ENCODE measurements at regions not wholly inside any gene's neighbourhood (a gene's known extent, or its start where the extent isn't known, plus 50 kb on each side); places are given as distances from the start of the nearest gene placed in this dataset.

DNA sequence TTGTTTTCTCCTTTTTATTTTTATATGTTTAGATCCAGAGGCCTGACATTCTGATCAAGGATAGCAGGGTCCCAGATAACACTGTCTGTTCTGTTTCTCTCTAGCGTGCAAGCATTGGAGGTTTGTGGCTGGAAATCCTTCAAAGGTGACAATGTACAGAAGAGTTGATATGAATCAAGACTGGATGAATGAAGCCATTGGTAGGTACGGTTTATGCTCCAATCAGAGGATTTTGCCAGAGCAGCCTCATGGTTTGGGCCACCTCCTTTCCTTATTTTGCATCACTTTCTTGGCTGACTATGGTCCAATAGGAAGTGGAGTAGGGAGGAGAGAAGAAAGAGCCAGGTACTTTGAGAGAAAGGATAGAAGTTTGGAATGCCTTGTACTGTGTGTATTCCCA is 484.8 kb upstream of the JAG1 start:
- no peaks in the 10 kb centered on the region for H3K27me3 ChIP-seq
- peaks cover 0 to 15% (median 0%) of the 10 kb centered on the region in 3 donors for H3K4me1 ChIP-seq
- H3K36me3 ChIP-seq = no peaks in the 10 kb centered on the region
- 64 to 80% methylated on average over 2 of the region's 2 CpGs for WGBS, 2 donors (ENCODE audit: low coverage in 1 of 2)
- no peak overlapping the region for H3K27ac ChIP-seq
- TF ChIP-seq POLR2A (IDR thresholded peaks at IDR 0.05) (no peak), POLR2AphosphoS5 (IDR thresholded peaks at IDR 0.05) (no peak), EP300 (IDR thresholded peaks at IDR 0.05) (no peak)
- TF ChIP-seq, protein P1, sequence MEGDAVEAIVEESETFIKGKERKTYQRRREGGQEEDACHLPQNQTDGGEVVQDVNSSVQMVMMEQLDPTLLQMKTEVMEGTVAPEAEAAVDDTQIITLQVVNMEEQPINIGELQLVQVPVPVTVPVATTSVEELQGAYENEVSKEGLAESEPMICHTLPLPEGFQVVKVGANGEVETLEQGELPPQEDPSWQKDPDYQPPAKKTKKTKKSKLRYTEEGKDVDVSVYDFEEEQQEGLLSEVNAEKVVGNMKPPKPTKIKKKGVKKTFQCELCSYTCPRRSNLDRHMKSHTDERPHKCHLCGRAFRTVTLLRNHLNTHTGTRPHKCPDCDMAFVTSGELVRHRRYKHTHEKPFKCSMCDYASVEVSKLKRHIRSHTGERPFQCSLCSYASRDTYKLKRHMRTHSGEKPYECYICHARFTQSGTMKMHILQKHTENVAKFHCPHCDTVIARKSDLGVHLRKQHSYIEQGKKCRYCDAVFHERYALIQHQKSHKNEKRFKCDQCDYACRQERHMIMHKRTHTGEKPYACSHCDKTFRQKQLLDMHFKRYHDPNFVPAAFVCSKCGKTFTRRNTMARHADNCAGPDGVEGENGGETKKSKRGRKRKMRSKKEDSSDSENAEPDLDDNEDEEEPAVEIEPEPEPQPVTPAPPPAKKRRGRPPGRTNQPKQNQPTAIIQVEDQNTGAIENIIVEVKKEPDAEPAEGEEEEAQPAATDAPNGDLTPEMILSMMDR (IDR thresholded peaks at IDR 0.05) = no peak
- H3K4me3 ChIP-seq = no peak overlapping the region
- no peaks in the 10 kb centered on the region for H3K9me3 ChIP-seq
- ATAC-seq = no peak

DNA sequence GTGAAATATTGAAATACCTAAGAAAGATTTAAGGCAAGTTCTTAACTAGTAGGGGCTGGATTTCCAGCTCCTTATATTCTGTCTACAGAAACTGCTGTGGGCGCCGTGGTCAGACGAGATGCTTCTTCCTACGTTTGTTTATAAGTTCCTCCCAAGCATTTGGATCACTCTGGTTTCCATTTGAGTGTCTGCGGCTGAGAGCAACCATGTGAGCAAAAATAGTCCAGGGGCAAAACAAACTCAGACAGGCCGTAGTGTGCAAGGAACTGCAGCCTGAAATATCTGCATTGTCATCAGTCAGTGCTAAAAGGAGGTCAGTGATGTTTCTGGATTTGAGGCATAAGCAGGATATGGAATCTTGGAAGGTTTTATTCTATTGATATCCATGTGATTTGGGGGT is 485.9 kb upstream of the JAG1 start:
- peak overlapping the region in 3 of 4 donors; percentile 31 to 48 (median 40) for H3K27ac ChIP-seq
- H3K36me3 ChIP-seq = no peaks in the 10 kb centered on the region
- no peak for ATAC-seq
- no peak overlapping the region for H3K4me3 ChIP-seq
- 0 to 9% methylated on average over 5 of the region's 6 CpGs for WGBS, 2 donors (ENCODE audit: low coverage in 1 of 2)
- TF ChIP-seq, protein P1 (IDR thresholded peaks at IDR 0.05) = no peak
- TF ChIP-seq POLR2AphosphoS5 (IDR thresholded peaks at IDR 0.05) (no peak), POLR2A (IDR thresholded peaks at IDR 0.05) (no peak), EP300 (IDR thresholded peaks at IDR 0.05) (no peak)
- H3K9me3 ChIP-seq = no peaks in the 10 kb centered on the region
- H3K4me1 ChIP-seq = peaks cover 0 to 15% (median 0%) of the 10 kb centered on the region in 3 donors
- H3K27me3 ChIP-seq = no peaks in the 10 kb centered on the region

DNA sequence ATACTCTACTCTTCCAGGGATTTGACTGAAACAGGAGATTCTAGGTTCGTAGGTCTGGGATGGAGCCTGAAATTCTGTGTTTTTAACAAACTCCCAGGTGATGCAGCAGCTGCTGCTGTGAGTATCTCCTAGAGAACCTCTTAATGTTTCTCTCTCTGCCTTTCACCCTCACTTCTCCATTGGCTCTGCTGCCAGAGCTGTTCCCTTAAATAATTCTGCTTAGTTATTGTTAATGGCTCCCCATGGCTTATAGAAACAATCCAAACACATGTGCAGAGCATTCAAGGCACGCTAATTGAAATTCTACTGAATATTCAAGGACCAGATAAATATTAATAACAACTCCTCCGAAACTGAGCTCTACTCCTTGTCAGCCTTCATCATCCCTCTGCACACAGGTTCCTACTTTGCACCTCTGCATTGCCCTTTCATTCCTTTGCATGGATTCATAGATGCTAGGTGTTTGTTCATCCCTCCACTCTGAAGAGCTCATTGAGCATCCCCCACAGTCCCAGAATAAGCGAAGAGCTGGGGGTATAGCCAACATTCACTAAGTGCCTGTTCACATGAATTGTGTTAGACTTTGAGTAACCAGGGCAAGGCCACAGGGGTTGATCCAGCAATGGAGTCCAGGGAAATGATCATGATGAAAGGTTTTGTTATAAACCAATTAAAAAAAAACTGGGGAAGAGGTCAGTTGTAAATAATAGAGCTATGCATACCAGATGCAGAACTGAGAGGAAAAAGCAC is 488.4 kb upstream of the JAG1 start:
- peaks cover 0 to 15% (median 0%) of the 10 kb centered on the region in 3 donors for H3K4me1 ChIP-seq
- H3K36me3 ChIP-seq = no peaks in the 10 kb centered on the region
- WGBS, 2 donors (ENCODE audit: low coverage in 1 of 2) = 80 to 90% methylated on average over 2 to 3 of the region's 4 CpGs
- H3K9me3 ChIP-seq = no peaks in the 10 kb centered on the region
- TF ChIP-seq POLR2A (IDR thresholded peaks at IDR 0.05) (no peak), POLR2AphosphoS5 (IDR thresholded peaks at IDR 0.05) (no peak), EP300 (IDR thresholded peaks at IDR 0.05) (no peak)
- TF ChIP-seq, protein P1 (IDR thresholded peaks at IDR 0.05) = no peak
- H3K27ac ChIP-seq = no peak overlapping the region
- no peak overlapping the region for H3K4me3 ChIP-seq
- ATAC-seq = no peak
- no peaks in the 10 kb centered on the region for H3K27me3 ChIP-seq

DNA sequence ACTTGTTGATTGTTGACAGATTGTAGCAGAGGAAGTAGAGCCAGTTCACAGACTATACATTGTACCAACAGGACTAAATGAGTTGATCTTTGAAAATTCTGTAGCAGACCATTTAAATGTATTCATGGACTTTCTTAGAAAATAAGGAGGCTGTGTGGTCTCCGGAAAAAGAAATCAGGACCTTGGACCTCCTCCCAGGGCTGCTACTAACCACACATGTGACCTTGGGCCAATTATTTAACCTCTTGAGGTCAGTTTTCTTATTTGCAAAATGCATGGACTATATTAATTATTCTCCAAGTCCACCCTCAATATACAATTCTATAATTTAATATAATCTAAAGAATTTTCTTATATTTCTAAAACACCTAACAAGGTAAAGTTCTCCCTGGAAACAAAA is 492.0 kb upstream of the JAG1 start:
- TF ChIP-seq, protein P1 (IDR thresholded peaks at IDR 0.05) = no peak
- TF ChIP-seq POLR2A (IDR thresholded peaks at IDR 0.05) (no peak), POLR2AphosphoS5 (IDR thresholded peaks at IDR 0.05) (no peak), EP300 (IDR thresholded peaks at IDR 0.05) (no peak)
- H3K4me1 ChIP-seq = no peaks in the 10 kb centered on the region
- H3K27me3 ChIP-seq = no peaks in the 10 kb centered on the region
- WGBS, 2 donors (ENCODE audit: low coverage in 1 of 2) = 11 to 50% methylated on average over 1 of the region's 1 CpG
- no peaks in the 10 kb centered on the region for H3K9me3 ChIP-seq
- ATAC-seq = no peak
- H3K27ac ChIP-seq = no peak overlapping the region
- H3K4me3 ChIP-seq = no peak overlapping the region
- no peaks in the 10 kb centered on the region for H3K36me3 ChIP-seq

DNA sequence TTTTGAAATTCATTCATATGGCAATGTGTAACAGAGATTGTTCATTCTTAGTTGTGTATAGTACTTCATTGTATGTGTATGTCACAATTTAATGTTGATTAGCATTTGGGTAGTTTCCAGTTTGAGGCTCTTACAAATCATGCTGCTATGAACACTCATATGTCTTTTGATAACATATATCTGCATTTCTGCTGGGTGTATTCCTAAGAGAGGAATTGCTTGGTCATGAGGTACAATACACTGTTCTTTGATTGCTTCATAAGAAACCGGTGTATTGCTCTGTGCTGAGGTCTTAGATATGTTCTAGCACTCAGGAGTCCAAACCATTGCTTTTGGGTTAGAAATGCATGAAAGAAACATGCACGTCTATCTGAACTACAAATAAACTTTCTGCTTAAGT is 492.9 kb upstream of the JAG1 start:
- Histone ChIP-seq H3K27me3 (no peaks in the 10 kb centered on the region), H3K27ac (no peak overlapping the region), H3K4me3 (no peak overlapping the region), H3K36me3 (no peaks in the 10 kb centered on the region), H3K4me1 (no peaks in the 10 kb centered on the region), H3K9me3 (no peaks in the 10 kb centered on the region)
- no peak for ATAC-seq
- TF ChIP-seq EP300 (IDR thresholded peaks at IDR 0.05) (no peak), POLR2AphosphoS5 (IDR thresholded peaks at IDR 0.05) (no peak), POLR2A (IDR thresholded peaks at IDR 0.05) (no peak)
- TF ChIP-seq, protein P1 (IDR thresholded peaks at IDR 0.05) = no peak
- 43% methylated on average over 2 of the region's 2 CpGs; no CpG with 5 or more reads in 1 of the 2 donors for WGBS, 2 donors (ENCODE audit: low coverage in 1 of 2)
